ENCODE measurements at regions not wholly inside any gene's neighbourhood (a gene's known extent, or its start where the extent isn't known, plus 50 kb on each side); places are given as distances from the start of the nearest gene placed in this dataset.

- DNase-seq (ENCODE audit: low spot score) = no peak
Measured at GRCh38 chr22:46090631-46091201, 59.6 kb upstream of the PPARA start.

DNA sequence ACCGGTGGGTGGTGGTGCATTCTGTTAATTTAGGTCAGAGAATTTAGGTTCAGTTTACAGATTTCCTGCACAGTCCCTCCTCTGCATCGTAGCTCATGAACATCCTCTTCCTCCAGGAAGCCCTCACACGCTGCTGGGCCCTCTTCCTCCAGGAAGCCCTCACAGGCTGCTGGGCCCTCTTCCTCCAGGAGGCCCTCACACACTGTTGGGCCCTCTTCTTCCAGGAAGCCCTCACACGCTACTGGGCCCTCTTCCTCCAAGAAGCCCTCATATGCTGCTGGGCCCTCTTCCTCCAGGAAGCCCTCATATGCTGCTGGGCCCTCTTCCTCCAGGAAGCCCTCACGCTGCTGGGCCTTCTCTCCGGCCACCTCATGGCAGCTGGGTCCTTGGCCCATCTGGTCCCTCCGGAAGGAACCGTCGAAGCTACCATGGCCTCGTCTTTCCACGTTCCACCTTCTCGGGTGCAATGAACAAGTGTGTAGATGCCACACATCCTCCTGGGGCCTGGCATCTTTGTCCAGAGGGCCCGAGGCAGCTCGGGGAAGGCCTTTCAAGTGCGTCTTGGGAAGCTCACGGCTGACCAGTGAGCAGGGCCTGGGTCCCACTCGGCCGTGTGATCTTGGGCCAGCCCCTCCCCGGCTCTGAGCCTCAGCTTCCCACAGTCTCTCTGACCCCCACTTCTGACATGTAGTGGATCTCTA, 58.9 kb upstream of the PPARA start:
- no peak for DNase-seq (ENCODE audit: low spot score)

- DNase-seq (ENCODE audit: low spot score) = no peak
Measured at GRCh38 chr22:46092011-46092410, 58.3 kb upstream of the PPARA start.

DNA sequence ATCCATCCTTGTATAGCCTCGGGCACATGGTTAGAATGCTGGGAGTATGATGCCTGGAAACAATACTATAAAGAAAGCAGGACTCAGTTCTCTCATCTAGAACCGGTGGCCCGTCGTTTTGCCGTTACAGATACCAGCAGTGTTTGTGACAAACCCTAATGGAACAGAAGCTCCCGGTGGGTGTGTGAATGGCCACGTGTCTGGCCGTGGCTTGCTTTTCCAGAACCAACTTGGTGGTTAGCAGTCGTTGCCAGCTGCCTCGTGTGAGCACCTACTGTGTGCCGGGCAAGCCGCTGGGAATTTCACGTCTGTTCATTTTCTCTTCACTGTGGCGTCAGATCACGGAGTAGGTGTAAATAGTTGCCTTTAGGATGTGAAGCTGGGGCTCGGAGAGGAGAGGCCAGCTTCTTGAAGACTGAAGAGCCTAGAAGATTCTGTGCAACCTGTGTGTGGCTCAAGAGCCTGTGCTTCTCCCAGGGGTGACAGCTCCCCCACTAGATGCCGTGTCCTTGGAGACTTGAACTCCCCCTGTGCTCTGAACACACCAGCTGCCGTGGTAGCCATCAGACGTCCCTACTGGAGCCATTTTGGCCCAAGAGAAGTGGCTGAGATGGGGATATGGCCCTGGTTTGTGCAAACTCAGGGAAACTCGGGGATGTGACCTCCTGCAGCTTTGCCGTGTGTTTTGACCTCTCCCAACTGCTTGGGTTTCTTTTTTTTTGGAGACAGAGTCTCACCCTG, 57.5 kb upstream of the PPARA start:
- DNase-seq (ENCODE audit: low spot score) = no peak

GRCh38 chr22:46093796-46094195, 56.5 kb upstream of the PPARA start:
- DNase-seq (ENCODE audit: low spot score) = no peak

DNA sequence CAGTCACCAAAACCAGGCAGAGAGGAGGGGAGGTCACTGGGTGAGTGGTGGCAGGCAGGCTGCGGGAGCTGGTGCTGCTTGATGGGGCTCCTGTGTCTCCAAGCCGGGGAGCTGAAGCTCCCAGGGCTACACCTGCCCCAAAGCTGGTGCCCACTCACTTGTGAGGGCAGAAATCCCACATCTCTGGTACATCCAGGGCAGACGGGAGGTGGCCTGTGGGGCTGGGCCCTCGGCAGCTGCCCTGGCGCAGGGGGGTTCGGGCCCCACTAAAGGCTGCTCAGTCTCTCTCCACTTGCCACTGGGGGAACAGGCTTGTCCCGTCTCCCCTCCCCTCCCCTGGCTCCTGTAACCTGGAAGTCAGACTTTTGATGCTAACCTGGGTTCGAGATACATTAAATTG, 55.6 kb upstream of the PPARA start:
- DNase-seq (ENCODE audit: low spot score) = no peak

DNA sequence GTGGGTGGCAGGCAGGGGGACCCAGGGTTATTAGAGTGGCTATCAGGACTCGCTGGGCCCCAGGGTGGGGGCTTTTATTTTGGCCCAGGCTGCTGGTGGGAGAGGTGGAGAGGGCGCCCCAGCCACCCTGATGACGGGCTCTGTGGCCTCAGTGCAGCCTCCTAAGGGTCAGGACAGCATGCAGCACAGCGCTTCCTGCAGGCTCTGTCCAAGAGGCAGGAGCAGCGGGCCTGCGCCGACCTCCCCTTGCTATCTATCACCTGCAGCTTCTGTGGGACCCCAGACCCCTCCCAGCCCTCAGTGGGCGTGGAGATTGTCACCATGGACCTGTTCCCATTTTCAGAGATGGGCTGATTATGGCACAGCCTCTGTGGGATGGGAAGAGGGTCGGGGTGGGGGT, 54.3 kb upstream of the PPARA start:
- DNase-seq (ENCODE audit: low spot score) = no peak

DNA sequence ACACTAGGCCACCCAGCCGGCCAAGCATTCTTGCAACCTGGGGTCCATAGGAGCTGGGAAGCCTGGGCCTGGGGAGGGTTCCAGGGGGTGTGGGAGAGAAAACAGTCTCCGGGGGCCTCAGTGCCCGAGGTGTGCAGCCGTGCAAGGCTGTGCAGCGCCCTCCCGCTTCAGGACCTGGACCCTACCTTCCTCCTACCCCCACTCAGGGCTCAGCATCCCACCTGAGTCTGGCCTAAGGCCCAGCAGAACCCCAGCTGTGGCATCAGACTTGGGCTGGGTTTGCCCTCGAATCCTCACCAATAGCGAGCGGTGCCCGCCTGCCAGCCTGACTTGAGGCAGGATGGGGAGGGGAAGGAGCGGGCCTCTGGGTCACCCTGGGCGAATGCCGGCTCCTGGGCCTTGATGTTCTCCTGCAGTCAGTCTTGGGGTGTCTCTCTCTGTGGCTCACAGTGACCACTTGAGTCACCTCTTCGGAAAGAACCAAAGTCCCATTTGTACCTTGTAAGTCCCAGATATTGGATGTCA, 53.6 kb upstream of the PPARA start:
- DNase-seq (ENCODE audit: low spot score) = no peak

DNA sequence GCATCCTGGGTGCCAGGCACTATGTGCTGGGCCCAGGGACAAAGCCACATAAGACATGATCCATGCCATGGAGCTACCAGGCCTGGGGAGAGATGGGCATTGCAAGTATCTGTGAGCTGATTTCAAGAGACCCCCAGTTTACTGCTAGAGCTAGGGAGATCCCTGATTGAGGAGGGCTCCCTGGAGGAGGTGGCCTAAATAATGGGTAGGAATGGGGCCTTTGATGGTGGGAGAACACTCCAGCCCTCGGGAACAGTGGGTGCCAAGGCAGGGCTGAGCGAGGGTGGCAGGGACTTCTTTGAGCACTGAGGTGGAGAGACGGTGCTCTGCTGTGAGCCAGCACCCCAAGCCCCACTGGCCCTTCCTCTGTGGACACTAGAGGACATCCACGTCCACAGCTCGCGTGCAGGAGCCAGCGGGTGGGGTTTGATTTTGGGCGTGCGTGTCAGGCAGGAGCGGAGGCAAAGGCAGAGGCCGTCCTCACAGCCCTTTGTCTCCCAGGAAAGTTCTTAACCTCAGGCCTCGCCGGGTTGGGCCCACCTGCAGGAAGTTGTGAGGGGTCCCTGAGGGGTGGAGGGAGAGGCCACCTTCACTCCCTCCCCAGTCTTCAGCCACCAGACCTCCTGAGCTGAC, 52.9 kb upstream of the PPARA start:
- DNase-seq (ENCODE audit: low spot score) = no peak

DNA sequence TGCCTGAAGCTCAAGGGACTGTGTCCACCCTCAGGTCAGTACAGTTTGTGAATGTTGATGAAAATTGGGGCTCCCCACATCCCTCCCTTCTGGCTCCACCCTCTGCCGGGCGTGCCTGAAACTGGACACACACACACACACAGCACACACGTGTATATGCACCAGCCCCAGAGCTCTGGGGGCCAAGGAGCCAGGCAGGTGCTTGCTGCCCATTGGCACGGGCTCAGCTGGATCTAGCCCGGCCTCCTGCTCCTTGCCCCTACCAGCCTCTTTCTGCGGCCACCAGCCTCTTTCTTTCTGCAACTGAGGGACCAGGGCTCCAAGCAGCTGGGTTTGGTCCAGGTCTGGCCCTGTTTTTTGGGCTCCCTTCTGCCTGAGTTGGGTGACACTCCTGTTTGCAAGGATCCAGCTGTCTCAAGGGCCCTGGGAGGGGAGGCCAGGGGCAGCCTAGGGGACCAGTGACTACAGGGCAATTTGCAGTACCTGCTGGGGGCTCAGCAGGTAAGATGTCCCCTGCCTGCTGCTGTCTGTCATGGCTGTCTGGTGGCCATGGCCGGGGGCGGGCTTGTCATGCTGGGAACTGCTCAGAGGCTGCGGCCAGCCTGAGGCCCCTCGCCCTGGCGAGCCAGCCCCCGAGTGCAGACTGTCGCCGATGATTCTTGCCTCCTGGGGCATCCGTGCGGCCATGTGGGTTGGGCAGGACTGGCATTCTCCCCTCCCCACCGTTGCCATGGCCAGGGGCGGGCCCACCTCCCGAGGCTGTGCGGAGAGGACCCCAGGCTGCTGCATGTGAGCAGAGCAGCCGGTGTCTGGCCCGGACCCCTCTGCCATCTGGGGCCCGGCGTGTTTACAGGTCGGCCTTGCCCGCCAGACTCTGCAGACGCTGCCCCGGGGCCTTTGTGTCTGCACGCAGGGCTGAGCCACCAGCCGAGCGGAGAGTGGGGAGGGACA, 51.5 kb upstream of the PPARA start:
- no peak for DNase-seq (ENCODE audit: low spot score)

DNA sequence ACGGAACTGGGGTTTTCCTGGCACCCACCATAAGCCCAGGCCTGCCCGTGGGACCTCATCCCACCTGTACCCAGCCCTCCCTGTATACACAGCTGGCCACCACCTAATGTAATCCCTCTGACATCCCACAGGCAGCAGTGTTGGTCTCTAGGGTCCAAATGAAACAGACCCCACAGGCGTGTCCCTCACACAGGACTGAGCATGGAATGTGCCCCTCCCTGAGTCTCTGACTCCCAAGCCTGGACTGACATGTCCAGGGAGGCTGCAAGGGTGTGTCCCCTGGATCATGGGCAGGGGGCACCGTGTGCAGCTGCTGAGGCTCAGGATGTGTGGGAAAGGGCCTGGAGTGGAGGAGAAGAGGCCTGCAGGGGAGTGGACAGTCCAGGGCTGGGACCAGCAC, 50.6 kb upstream of the PPARA start:
- no peak for DNase-seq (ENCODE audit: low spot score)

DNA sequence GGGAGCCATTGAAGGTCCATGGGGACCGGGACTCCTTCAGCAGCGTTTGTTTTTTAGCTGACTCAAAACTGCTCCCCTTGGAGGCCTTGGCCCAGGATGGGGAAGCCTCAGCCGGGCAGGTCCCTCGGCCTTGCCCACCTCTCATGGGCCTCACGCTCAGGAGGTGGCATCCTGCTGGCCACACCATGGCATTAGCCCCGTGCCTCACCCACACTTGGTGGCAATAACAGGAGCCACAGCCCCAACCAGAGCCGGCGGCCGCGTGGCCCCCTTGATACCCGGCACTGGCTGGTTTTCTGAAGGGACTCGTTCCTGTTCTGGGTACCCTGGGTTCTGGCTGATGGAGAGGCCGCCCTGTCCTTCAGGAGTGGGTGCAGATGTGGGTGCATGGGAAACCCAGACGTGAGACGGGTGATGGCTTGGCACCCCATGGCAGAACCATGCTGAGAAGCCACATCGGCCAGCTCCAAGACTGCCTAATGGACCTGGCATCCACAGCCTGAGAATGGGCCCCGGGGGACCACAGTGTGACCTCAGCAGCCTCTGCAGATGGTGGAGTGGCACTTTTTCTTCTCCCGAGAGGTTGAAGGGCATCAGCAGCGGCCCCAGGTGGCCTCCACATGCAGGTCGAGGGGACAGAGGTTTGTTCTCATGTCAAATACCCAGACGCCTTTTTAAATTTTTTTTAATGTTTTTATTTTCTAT, 49.8 kb upstream of the PPARA start:
- DNase-seq (ENCODE audit: low spot score) = no peak
